ENCODE measurements at regions not wholly inside any gene's neighbourhood (a gene's known extent, or its start where the extent isn't known, plus 50 kb on each side); places are given as distances from the start of the nearest gene placed in this dataset.
"Not testable (repeated sequence)": the region's sequence is repeated elsewhere in the genome, so short reads cannot be mapped to it uniquely, and the experiment has no call there.

DNA sequence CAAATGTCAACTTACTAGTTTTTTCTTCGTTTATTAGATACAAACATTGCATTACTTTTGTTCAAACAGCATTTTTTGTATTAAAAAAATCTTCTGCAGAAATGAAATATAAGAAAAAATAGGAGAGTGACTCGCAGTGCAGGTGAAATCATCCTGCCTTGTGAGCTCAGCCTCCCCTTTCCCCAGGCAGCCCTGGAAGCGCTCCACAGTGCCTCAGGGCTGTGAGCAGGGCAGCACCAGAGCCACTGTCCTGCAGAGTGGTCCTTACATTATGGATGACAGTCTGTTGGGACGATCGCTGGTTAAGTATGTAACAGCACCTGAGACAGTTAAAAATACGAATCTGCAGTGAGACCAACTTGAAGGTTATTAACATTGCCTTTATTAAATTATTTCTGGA, 695.4 kb upstream of the POM121L12 start:
- DNase-seq: no peak

DNA sequence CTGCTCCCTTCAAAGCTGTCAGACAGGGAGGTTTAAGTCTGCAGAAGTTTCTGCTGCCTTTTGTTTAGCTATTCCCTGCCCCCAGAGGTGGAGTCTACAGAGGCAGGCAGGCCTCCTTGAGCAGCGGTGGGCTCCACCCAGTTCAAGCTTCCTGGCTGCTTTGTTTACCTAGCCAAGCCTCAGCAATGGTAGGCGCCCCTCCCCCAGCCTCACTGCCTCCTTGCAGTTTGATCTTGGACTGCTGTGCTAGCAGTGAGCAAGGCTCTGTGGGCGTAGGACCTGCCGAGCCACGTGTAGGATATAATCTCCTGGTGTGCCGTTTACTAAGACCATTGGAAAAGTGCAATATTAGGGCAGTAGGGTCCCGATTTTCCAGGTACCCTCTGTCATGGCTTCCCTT, 707.1 kb upstream of the POM121L12 start:
- DNase-seq: not testable (repeated sequence)

DNA sequence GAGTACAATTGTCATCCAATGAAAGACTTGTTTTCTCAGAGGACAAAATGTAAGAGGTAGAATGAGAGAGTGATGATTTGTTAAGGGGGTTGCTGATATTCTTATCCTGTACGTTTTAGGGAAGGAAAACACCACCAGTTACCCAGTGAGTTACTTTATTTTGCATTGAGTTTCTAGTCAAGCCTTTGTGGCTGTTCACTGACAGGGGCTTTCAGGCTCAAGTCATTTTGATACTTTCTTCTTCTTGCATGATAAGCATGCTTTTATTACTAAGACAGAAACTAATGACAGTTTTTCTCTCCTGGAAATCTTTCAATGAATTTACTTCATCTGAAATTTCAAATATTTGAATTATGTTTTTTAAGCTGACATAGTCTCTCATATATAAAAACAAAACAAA, 710.2 kb upstream of the POM121L12 start:
- DNase-seq: no peak

DNA sequence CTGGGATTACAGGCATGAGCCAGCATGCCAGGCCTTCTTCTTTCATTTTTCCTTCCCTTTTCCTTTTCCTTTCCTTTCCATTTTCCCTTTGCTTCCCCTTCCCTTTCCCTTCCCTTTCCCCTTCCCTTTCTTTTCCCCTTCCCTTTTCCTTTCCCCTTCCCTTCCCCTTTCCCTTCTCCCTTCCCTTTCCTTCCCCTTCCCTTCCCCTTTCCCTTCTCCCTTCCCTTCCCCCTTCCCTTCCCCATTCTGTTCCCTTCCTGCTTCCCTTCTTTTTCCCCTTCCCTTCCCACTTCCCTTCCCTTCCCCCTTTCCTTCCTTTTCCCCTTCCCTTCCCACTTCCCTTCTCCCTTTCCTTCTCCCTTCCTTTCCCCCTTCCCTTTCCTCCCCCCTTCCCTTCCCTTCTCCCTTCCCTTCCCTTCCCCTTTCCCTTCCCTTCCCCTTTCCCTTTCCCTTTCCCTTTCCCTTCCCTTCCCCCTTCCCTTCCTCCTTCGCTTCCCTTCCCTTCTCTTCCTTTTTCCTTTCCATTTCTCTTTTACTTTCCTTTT, 712.2 kb upstream of the POM121L12 start:
- no peak for DNase-seq

DNA sequence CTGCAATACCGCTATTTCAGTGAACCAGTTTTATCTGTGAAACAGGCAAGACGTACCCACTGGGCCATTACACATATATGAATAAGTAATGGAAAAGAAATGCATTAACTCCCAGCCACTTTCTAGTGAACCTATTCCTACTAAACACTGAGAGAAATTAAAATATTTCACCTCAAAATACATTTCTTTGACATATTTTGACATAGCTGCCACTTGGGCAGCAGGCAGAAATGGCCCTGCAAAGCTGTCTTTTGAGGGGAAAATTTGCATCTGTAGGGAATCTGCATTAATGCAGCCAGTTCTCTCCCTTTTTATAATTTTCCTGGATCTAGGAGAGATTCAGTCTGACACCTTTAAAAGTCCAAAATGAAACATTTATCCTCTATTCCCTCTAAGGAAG, 714.8 kb upstream of the POM121L12 start:
- DNase-seq: no peak

DNA sequence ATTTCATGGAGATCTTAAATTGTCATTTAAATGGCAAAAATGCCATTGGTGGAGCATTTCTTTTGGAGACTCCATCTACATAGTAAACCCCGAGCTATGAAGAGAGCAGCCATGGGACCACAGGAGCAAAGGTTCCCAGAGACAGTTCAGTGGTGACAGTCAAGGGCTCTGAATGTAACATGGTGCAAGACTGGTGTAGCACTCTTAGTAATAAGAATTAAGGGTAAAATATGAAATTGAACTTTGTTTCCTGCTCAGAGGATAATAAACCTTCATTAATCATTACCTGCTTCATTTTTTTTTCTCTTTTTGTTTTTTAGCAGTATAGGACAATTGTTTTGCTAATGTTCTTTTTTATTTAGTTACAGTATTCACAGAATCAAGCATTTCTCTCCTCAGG, 717.5 kb upstream of the POM121L12 start:
- DNase-seq: no peak

DNA sequence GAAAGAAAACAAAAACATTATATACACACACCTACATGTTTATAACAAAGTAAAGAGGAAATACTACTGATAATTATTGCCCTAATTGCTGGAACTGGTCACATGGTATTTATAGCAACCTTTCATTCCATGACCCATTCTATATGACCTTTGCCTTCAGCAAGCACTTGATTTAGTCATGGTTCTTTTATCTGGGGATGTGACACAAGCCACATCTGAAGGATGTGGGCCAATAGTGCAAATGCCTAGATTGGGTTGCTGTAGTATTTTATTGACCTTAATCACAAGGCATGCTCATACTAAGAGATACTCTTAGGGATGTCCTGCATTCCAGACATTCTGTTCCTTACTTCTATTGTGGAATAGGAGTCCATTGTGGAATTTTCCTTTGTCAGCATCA, 723.5 kb upstream of the POM121L12 start:
- DNase-seq: no peak

DNA sequence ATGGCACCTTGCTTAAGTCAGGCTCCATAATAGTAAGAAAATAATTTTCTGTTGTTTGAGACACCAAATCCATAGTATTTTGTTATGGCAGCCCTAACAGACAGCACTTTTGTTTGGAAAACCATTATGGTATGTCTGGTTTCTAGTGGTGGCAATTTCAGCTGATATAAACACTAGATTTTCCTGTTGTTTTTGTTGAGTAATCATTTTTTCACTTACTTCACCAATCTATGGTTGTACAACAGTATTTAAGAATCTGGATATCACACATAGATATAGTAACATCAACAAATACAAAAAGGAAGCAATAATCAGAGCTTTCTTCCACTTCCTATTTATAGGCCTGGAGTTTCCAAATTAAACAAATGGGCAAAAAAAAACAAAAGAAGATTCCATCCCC, 725.8 kb upstream of the POM121L12 start:
- no peak for DNase-seq

DNA sequence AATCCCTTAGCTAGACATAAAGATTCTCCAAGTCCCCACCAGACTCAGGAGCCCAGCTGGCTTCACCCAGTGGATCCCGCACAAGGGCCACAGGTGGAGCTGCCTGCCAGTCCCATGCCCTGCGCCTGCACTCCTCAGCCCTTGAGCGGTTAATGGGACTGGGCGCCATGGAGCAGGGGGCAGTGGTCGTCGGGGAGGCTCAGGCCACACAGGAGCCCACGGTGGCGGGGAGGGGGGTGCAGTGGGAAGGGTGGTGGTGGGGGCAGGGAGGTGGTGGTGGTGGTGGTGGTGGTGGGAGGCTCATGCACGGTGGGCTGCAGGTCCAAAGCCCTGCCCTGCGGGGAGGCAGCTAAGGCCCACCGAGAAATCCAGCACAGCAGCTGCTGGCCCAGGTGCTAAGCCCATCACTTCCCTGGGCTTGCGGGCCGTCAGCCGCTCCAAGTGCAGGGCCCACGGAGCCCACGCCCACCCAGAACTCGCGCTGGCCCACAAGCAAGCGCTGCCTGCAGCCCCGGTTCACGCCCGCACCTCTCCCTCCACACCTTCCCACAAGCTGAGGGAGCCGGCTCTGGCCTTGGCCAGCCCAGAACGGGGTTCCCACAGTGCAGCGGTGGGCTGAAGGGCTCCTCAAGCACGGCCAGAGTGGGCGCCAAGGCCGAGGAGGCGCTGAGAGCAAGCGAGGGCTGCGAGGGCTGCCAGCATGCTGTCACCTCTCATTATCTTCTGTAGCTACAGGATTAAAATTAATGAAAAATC, 732.5 kb upstream of the POM121L12 start:
- no peak for DNase-seq

DNA sequence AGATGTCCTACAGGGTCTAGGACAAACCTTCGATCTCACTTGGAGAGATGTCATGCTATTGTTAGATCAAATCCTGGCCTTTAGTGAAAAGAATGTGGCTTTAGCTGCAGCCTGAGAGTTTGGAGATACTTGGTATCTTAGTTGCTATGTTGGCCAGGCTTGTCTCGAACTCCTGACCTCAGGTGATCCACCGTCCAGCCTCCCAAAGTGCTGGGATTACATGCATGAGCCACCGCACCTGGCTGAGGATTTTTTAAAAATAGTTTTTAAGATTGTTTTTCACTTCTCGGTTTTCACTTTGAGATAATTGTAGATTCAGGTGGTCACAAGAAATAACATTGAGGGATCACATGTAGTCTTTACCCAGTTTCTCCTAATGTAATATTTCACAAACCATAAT, 738.3 kb upstream of the POM121L12 start:
- DNase-seq: no peak

DNA sequence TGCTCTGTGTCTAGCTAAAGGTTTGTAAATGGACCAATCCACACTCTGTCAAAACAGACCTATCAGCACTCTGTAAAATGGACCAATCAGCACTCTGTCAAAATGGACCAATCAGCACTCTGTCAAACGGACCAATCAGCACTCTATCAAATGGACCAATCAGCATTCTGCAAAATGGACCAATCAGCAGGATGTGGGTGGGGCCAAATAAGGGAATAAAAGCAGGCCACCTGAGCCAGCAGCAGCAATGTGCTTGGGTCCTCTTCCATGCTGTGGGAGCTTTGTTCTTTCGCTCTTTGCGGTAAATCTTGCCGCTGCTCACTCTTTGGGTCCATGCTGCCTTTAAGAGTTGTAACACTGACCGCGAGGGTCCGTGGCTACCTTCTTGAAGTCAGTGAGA, 740.5 kb upstream of the POM121L12 start:
- no peak for DNase-seq

DNA sequence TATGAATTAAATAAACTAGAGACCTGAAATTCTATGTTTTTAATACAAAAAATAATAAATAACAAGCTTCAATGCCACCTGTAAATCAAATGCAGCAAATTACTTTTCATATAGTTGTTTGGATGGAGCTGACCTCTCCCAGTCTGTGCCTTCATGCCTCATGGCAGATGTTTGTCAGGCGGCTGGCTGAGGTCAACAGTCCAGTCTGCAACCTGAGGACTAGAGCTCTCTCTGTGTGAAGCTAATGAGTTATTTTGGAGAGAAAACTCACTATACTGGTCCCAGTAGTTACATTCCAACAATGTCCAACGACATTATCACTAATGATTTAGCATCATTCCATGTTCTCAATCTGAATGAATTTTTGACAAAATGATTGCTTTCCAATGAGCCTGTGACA, 746.2 kb upstream of the POM121L12 start:
- no peak for DNase-seq

DNA sequence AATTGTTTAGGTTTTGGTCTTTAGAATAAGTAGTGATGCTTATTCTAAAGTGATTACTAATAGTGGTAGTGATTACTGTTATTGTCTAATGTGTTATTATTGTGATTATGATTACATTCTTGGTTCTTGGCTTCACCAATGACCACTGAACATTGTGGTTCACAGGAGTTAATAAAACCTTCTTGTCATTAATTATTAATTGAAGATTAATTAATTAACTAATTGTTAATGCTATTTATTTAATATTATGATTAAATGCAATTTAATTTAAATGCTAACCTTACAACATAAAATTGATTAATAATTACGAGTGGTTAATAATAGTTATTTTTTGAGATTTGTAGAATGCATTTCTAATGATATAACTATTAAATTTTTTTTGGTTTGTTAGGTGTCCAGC, 747.7 kb upstream of the POM121L12 start:
- DNase-seq: no peak

DNA sequence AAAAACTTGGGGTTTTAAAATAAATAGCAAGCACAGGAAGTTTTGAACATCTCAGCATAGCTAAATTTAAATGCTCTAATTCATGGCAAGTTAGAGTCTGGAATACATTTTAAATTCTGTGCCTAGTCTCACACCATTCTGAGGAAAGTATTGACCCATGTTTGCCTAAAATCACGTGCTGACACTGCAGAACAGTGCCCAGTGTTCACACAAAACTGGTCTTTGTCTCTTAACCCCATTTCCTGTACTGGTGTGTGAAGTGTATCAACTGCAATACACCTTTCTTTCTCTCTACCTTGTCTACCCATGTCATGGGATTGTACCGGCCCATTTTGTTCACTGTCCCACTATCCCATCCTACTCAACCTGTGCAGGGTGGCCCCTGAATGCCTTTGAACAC, 749.7 kb upstream of the POM121L12 start:
- DNase-seq: no peak

DNA sequence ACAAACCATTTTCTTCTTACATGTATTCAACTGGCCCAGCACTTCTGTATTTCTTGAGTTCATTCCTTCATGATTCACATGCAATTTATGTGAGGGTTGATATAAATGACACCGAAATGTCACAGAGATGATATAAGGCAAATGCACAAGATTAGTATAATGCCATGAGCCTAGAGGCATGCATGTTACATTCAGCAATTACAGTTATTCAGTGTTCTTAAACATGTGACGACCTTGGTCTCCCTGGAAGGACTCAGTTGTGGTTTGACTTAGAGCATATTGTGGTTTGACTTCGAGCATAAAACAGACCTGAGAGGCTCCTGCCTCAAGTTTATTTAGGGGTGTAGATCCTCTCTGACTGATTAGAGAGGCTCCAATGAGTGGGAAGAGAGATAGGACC, 752.1 kb upstream of the POM121L12 start:
- DNase-seq: no peak

DNA sequence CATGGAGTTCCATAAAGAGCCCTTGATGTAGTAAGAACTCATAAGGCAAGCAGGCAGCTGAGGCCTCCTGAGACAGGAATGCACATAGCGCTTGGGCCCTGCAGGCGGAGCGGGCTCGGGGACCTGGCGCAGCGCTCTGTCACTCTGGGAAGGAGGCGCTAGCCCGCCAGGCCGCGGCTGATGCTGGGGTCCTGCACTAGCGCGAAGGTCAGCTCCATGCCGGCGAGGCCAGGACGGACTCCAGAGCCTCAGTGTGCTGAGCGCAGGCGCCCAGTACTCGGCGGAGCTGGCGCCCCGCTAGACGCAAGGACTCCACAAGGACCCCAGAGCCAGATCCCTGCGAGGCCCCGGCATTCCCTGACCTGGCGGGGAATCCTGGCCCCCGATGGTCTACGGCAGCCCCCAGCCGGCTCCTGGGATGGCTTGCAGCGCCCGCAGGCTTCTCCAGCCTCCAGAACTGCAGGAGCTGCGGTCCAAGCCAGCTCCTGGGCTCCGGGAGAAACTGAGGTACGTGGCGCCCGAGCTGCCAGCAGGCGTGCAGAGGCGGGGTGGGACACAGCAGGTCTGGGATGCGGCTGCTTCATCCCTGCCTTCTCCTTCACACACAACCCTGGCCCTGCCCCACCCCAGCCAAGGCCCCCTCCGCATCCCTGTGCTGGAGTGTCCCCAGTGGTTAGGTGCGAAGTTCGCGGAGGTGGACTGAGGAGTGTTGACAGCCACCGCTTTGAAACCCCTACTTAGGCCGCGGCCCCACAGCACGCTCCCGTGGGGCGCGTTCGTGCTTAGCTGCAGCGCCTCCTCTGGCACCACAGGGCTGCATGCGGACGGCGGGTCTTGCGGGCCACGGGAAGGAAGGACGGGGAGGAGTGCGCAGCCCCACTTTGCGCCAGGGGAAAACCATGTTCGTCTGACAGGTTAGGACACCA, 761.5 kb upstream of the POM121L12 start:
- peak; percentile 4 for DNase-seq

DNA sequence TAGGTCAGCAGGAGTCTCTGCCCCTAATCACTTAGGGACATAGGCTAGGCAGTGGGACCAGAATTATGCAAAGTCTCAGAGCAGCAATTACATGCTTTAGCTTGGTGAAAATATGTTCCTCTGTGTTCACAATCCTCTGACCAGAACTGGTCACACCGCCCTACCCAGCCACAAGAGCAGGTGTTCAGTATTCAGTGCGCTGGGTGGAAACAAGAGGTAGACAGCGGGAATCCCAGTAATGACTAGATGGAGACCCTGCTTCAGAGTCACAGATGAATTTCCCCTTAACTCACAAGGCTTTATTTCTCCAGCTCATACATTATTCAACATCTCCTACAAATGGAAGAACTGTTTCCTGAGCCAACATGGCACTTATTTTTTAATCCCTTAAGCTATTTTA, 763.7 kb upstream of the POM121L12 start:
- DNase-seq: no peak

DNA sequence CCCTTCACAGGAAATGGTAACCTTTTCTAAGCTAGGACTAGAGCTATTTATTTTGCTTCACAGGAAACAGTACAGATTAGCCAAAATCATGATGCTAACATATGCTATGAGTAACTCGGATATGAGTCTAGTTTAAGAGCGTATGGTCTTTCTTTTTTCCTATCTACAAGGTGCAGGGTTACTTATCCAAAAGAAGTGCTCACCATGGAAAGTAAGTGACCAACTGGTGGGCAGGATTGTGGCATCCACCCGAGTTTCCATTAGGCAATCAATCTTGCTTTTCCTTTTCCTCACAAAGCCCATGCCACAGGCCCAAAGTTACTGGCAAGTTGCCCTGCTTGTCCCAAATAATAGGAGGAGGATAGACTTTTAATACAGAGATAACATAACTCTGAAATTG, 765.1 kb upstream of the POM121L12 start:
- DNase-seq: no peak

DNA sequence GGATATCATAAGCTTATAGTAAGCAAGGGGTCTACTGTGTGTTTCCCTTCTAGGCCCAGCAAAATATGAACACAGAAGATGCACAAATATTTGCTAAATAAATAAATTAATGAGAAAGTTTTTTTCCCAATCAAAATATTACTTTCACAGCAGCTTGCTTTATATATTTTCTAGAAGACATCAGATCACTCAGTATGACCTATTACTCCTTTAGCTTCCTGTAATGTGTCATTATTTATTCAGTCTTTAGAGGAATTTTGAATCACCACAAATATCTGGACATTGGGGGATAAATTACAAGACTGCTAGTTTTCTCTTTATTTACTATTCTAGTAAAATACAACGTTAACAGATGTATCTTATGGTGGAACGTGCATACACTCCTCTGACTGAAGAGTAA, 765.8 kb upstream of the POM121L12 start:
- no peak for DNase-seq

DNA sequence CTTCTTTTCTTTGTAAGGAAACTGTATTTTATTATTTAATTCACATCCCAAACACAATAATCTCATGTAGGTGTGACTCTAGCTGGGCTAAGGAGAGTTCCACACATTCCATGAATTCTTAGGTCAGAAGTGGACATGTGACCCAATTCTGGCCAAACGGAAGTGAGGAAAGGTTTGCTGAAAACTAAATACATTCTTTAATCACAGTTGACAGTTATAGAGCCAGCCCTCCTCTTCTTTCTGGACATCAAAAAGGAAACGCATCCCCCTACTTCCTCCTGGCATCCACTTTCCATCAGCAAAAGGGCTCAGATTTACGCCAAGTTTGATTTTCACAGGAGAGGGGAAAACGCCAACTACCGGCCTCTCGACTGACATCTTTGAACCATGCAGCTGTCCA, 774.4 kb upstream of the POM121L12 start:
- DNase-seq: no peak

DNA sequence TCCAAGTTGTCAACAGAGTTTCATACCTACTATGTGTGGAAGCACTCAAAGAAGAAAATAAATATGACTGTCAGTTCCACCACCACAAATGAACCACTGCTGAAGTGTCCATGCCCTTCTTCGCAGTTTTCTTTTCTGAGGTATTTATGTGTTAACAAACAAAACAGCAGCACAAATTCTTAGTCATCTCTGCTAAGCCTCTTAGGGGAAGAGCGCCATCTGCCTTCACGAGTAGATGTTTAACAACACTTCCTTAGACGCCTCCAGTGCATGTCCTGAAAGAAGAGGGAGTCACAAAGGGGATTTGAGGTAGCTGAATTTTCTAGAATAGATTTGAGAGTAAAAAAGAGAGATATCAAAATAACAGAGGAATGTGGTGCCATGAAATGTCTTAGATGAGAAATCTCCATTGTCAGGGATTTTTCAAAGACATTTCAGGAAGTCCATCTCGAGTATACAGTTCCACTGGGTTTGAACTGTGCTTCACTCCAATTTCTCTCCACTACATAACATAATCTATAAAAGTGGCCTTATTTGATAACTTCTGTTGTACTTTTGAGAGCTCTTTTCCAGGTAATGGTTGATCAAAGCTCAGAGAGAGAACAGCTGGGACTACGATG, 775.3 kb upstream of the POM121L12 start:
- DNase-seq: no peak

DNA sequence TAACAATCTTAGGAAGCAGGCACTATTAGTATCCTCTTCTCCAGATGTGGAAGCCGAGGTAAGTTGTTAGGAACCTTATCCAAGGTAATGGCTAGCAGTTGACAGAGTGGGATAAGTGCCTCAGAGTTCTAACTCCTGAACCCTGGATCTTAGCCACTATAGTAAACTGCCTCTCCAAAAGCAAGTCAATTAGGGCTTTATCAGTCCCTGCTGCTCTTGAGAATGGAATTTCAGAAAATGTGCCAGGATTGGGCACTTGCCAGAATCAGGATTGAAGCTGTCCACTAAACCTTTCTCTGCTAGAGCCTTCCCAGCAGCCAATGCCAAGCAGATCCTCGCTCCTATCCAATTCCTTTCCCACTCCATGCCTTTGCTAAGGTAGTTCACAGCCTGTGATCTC, 777.5 kb upstream of the POM121L12 start:
- no peak for DNase-seq

DNA sequence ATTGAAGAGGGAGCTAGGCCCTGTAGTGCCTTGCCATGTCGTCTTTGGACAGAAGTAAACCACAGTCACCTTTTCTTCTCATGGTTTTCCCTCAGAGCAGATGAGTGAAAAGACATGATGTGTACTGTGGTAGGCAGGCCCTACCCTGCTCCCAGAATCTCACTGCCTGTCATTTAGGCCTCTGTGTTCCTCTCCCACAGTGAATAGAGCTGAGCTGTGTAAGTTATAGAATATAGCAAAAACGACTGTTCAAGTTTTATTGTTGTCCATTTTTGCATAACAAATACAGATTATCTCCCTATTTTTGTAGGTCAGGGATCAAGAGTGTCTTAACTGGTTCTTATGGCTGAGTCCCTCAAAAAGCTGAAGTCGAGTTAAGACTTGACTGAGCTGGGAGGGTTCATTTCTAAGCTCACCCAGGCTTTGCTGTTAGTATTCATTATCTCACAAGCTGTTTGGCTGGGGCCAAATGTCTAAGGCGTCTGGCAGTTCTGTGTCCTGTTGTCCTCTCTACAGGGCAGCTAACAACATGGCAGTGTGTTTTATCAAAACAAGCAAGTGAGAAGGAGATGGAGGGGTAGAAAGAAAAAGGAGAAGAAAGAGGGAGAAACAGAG, 780.9 kb upstream of the POM121L12 start:
- DNase-seq: no peak
